Right lobe of liver (tissue), 4 donors: ENCODE measurements at regions not wholly inside any gene's neighbourhood (a gene's known extent, or its start where the extent isn't known, plus 50 kb on each side); places are given as distances from the start of the nearest gene placed in this dataset.

Experiments used
- POLR2A ChIP-seq: fragments of 450-650 bp; IDR thresholded peaks from one replicate; pipeline ENCODE4 v1.6.1; 2017; ENCODE audit warnings: antibody characterized with exemption, mild to moderate bottlenecking
- TF ChIP-seq, protein P1 (sequence below), 4 donors: fragments of 200-600 bp in 3 of 4; fragments of 450-650 bp in 1 of 4; IDR thresholded peaks; one replicate each; pipeline versions ENCODE4 v1.5.1 to v1.8.0; 2016 to 2022; ENCODE audit warnings: antibody characterized with exemption in 4 of 4, mild to moderate bottlenecking in 2 of 4
- donor health status: DM: no; HTN: no; CAD: no.
- donor health status: DM: no; HTN: no; CAD: no.
- donor health status: DM: no; HTN: yes; CAD: no.

GRCh38 chr1:89454845-89455521 is 69.6 kb upstream of the LRRC8B start:
- TF ChIP-seq, protein P1, sequence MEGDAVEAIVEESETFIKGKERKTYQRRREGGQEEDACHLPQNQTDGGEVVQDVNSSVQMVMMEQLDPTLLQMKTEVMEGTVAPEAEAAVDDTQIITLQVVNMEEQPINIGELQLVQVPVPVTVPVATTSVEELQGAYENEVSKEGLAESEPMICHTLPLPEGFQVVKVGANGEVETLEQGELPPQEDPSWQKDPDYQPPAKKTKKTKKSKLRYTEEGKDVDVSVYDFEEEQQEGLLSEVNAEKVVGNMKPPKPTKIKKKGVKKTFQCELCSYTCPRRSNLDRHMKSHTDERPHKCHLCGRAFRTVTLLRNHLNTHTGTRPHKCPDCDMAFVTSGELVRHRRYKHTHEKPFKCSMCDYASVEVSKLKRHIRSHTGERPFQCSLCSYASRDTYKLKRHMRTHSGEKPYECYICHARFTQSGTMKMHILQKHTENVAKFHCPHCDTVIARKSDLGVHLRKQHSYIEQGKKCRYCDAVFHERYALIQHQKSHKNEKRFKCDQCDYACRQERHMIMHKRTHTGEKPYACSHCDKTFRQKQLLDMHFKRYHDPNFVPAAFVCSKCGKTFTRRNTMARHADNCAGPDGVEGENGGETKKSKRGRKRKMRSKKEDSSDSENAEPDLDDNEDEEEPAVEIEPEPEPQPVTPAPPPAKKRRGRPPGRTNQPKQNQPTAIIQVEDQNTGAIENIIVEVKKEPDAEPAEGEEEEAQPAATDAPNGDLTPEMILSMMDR (IDR thresholded peaks at IDR 0.05) = peak; percentile 70 to 81 (median 74)
- TF ChIP-seq POLR2A = no peak
